Smooth muscle cell (in vitro differentiated cells): ENCODE measurements at regions not wholly inside any gene's neighbourhood (a gene's known extent, or its start where the extent isn't known, plus 50 kb on each side); places are given as distances from the start of the nearest gene placed in this dataset.

Experiments
- DNase-seq: peaks from one replicate; lab custom pipeline; 2025; ENCODE audit not compliant: unreplicated experiment; lab: John Stamatoyannopoulos, UW
- H2AFZ ChIP-seq: fragments of 200-600 bp; sonication (generic); 2 replicates; pipeline ENCODE4 v1.6.0; 2016; ENCODE audit warnings: antibody characterized with exemption, low read depth, mild to moderate bottlenecking
- H3F3A ChIP-seq: fragments of 200-600 bp; sonication (generic); 2 replicates; pipeline ENCODE4 v1.6.0; 2017; ENCODE audit warnings: antibody characterized with exemption, low read depth
- H3K27ac ChIP-seq: fragments of 200-600 bp; sonication (generic); 2 replicates; pipeline ENCODE4 v1.5.1; 2016; ENCODE audit warnings: low read depth, mild to moderate bottlenecking
- H3K27me3 ChIP-seq: fragments of 200-600 bp; sonication (generic); 2 replicates; pipeline ENCODE4 v1.6.1; 2016; ENCODE audit warnings: low read depth, mild to moderate bottlenecking
- H3K36me3 ChIP-seq: fragments of 200-600 bp; sonication (generic); 2 replicates; pipeline ENCODE4 v1.5.1; 2016; ENCODE audit warnings: low read depth
- H3K4me1 ChIP-seq: fragments of 200-600 bp; sonication (generic); 2 replicates; pipeline ENCODE4 v1.5.1; 2016; ENCODE audit warnings: low read depth
- H3K4me2 ChIP-seq: fragments of 200-600 bp; sonication (generic); 2 replicates; pipeline ENCODE4 v1.6.0; 2016; ENCODE audit warnings: mild to moderate bottlenecking
- H3K4me3 ChIP-seq: fragments of 200-600 bp; sonication (generic); 2 replicates; pipeline ENCODE4 v1.5.1; 2016; ENCODE audit warnings: mild to moderate bottlenecking
- H3K79me2 ChIP-seq: fragments of 200-600 bp; sonication (generic); 2 replicates; pipeline ENCODE4 v1.6.0; 2016; ENCODE audit warnings: low read depth, mild to moderate bottlenecking
- H3K9ac ChIP-seq: fragments of 200-600 bp; sonication (generic); 2 replicates; pipeline ENCODE4 v1.6.0; 2016; ENCODE audit warnings: low read depth
- H3K9me3 ChIP-seq: fragments of 200-600 bp; sonication (generic); replicated peaks from 2 replicates; pipeline ENCODE4 v1.5.1; 2016; ENCODE audit warnings: low read depth
- H4K20me1 ChIP-seq: fragments of 200-600 bp; sonication (generic); 2 replicates; pipeline ENCODE4 v1.6.0; 2016; ENCODE audit warnings: low read depth
- CTCF ChIP-seq: fragments of 200-600 bp; sonication (generic); IDR thresholded peaks from 2 replicates; pipeline ENCODE4 v1.5.1; 2017; ENCODE audit warnings: borderline replicate concordance, mild to moderate bottlenecking, antibody characterized with exemption; ENCODE audit not compliant: insufficient read depth, poor library complexity, severe bottlenecking
- WGBS: methylation state at CpG from one replicate; pipeline ENCODE4 v1.1.7; 2016; ENCODE audit warnings: low lambda C conversion rate; 5-methylcytosine and 5-hydroxymethylcytosine counted together

GRCh38 chr22:46045459-46046298 is 68.7 kb upstream of the WNT7B start:
- Histone ChIP-seq H3K9me3 (no peaks in the 10 kb centered on the region), H3K4me2 (peak overlapping the region; percentile 90), H2AFZ (peak overlapping the region; percentile 84), H3K79me2 (no peaks in the 10 kb centered on the region), H3F3A (no peaks in the 10 kb centered on the region), H3K27me3 (no peaks in the 10 kb centered on the region), H3K4me1 (peaks cover 7% of the 10 kb centered on the region), H3K9ac (no peak overlapping the region), H4K20me1 (no peaks in the 10 kb centered on the region), H3K27ac (no peak overlapping the region), H3K36me3 (no peaks in the 10 kb centered on the region), H3K4me3 (peak overlapping the region; percentile 60)
- no peak for DNase-seq
- no peak for TF ChIP-seq CTCF
- 96% methylated on average over 12 of the region's 12 CpGs for WGBS

GRCh38 chr22:46046299-46046685 is 69.3 kb upstream of the WNT7B start:
- Histone ChIP-seq H3F3A (no peaks in the 10 kb centered on the region), H3K27ac (no peak overlapping the region), H3K36me3 (no peaks in the 10 kb centered on the region), H3K79me2 (no peaks in the 10 kb centered on the region), H4K20me1 (no peaks in the 10 kb centered on the region), H2AFZ (no peak overlapping the region), H3K4me1 (peaks cover 7% of the 10 kb centered on the region), H3K4me3 (no peak overlapping the region), H3K4me2 (no peak overlapping the region), H3K9ac (no peak overlapping the region), H3K27me3 (no peaks in the 10 kb centered on the region), H3K9me3 (no peaks in the 10 kb centered on the region)
- DNase-seq, result no peak
- WGBS, result 96% methylated on average over 5 of the region's 5 CpGs
- no peak for TF ChIP-seq CTCF

- DNase-seq, result no peak
- Histone ChIP-seq H3K9me3 (no peaks in the 10 kb centered on the region), H2AFZ (no peak overlapping the region), H3K79me2 (no peaks in the 10 kb centered on the region), H3K4me1 (peaks cover 7% of the 10 kb centered on the region), H3K4me3 (no peak overlapping the region), H3K27me3 (no peaks in the 10 kb centered on the region), H4K20me1 (no peaks in the 10 kb centered on the region), H3K9ac (no peak overlapping the region), H3F3A (no peaks in the 10 kb centered on the region), H3K36me3 (no peaks in the 10 kb centered on the region), H3K4me2 (no peak overlapping the region), H3K27ac (no peak overlapping the region)
- 94% methylated on average over 13 of the region's 13 CpGs for WGBS
- TF ChIP-seq CTCF, result no peak
Observed at GRCh38 chr22:46047226-46047625, 70.3 kb upstream of the WNT7B start.
